Mucosa of descending colon (tissue), 3 donors: ENCODE measurements at regions not wholly inside any gene's neighbourhood (a gene's known extent, or its start where the extent isn't known, plus 50 kb on each side); places are given as distances from the start of the nearest gene placed in this dataset.

Source experiments
- ATAC-seq: fragments of 200-7000 bp; cut with Tn5 transposase; one replicate; pipeline ENCODE4 v1.9.1; 2020; ENCODE audit warnings: mild to moderate bottlenecking, moderate library complexity
- DNase-seq, 3 donors: peaks; one replicate each; pipeline ENCODE4 v3.0.0-alpha.2; 2020
- H3K36me3 ChIP-seq: fragments of 200-600 bp; one replicate; pipeline ENCODE4 v1.8.0; 2021; ENCODE audit warnings: low read depth, mild to moderate bottlenecking
- H3K4me1 ChIP-seq: fragments of 200-600 bp; one replicate; pipeline ENCODE4 v1.8.0; 2021; ENCODE audit warnings: low read depth, mild to moderate bottlenecking
- H3K4me3 ChIP-seq: fragments of 200-600 bp; one replicate; pipeline ENCODE4 v1.8.0; 2021; ENCODE audit warnings: mild to moderate bottlenecking
- H3K9me3 ChIP-seq: fragments of 200-600 bp; one replicate; pipeline ENCODE4 v1.8.0; 2021; ENCODE audit warnings: mild to moderate bottlenecking
- CTCF ChIP-seq: fragments of 200-600 bp; IDR thresholded peaks from one replicate; pipeline ENCODE4 v1.8.0; 2022; ENCODE audit warnings: antibody characterized with exemption, mild to moderate bottlenecking
- intact Hi-C, 2 donors: fragments of 100-400 bp; cut with DNase I in 1 of 2; cut with micrococcal nuclease in 1 of 2; formaldehyde crosslinking; loops; one replicate each; pipeline versions ENCODE4 v1.11.0 to v1.11.1; 2022; cut with DNase I, micrococcal nuclease
- donor health status: DM: no; HTN: no; CAD: no; lungs with moderate emphysema.
- donor health status: DM: no; HTN: no; CAD: no.
- donor health status: DM: no; HTN: yes; CAD: no.

GRCh38 chr7:79722217-79722616 is 268.8 kb upstream of the MAGI2 start:
- no peak for TF ChIP-seq CTCF
- intact Hi-C loops = no loop called here
- no peaks in the 10 kb centered on the region for H3K4me1 ChIP-seq
- no peaks in the 10 kb centered on the region for H3K9me3 ChIP-seq
- ATAC-seq (no peak), DNase-seq (no peak)
- H3K36me3 ChIP-seq = no peaks in the 10 kb centered on the region
- H3K4me3 ChIP-seq = no peak overlapping the region

- no peaks in the 10 kb centered on the region for H3K4me1 ChIP-seq
- no peaks in the 10 kb centered on the region for H3K36me3 ChIP-seq
- intact Hi-C loops = no loop called here
- DNase-seq (no peak), ATAC-seq (no peak)
- H3K4me3 ChIP-seq = no peak overlapping the region
- TF ChIP-seq CTCF = no peak
- H3K9me3 ChIP-seq = no peaks in the 10 kb centered on the region
Observed at GRCh38 chr7:79719216-79719615, 265.7 kb upstream of the MAGI2 start.

- H3K36me3 ChIP-seq = no peaks in the 10 kb centered on the region
- H3K4me3 ChIP-seq = no peak overlapping the region
- intact Hi-C loops = no loop called here
- ATAC-seq = no peak
- H3K4me1 ChIP-seq = no peaks in the 10 kb centered on the region
- no peak for TF ChIP-seq CTCF
- no peak for DNase-seq
- H3K9me3 ChIP-seq = no peaks in the 10 kb centered on the region
Observed at GRCh38 chr7:79716329-79716728, 262.9 kb upstream of the MAGI2 start.

- intact Hi-C loops = no loop called here
- no peak for TF ChIP-seq CTCF
- DNase-seq (no peak), ATAC-seq (no peak)
- Histone ChIP-seq H3K9me3 (no peaks in the 10 kb centered on the region), H3K36me3 (no peaks in the 10 kb centered on the region), H3K4me3 (no peak overlapping the region), H3K4me1 (no peaks in the 10 kb centered on the region)
Observed at GRCh38 chr7:79714081-79714480, 260.6 kb upstream of the MAGI2 start.

GRCh38 chr7:79713276-79713675 is 259.8 kb upstream of the MAGI2 start:
- intact Hi-C loops = no loop called here
- ATAC-seq (no peak), DNase-seq (no peak)
- H3K9me3 ChIP-seq = no peaks in the 10 kb centered on the region
- no peak for TF ChIP-seq CTCF
- H3K4me1 ChIP-seq = no peaks in the 10 kb centered on the region
- no peak overlapping the region for H3K4me3 ChIP-seq
- no peaks in the 10 kb centered on the region for H3K36me3 ChIP-seq

GRCh38 chr7:79711660-79712059 is 258.2 kb upstream of the MAGI2 start:
- DNase-seq = no peak
- H3K9me3 ChIP-seq = no peaks in the 10 kb centered on the region
- ATAC-seq = no peak
- H3K4me1 ChIP-seq = no peaks in the 10 kb centered on the region
- no peak for TF ChIP-seq CTCF
- H3K4me3 ChIP-seq = no peak overlapping the region
- intact Hi-C loops = no loop called here
- H3K36me3 ChIP-seq = no peaks in the 10 kb centered on the region
